GM19238 (cell line): ENCODE measurements at regions not wholly inside any gene's neighbourhood (a gene's known extent, or its start where the extent isn't known, plus 50 kb on each side); places are given as distances from the start of the nearest gene placed in this dataset.

ENCODE experiments used
- DNase-seq: peaks from one replicate; pipeline ENCODE4 v3.0.0; 2011; ENCODE audit warnings: low spot score; ENCODE audit not compliant: insufficient read length

GRCh38 chr5:74100268-74100665 is 474.3 kb downstream of the ARHGEF28 start:
- no peak for DNase-seq

- DNase-seq: no peak
Observed at GRCh38 chr5:74099538-74100267, 473.7 kb downstream of the ARHGEF28 start.

GRCh38 chr5:74098941-74099340 is 472.9 kb downstream of the ARHGEF28 start:
- DNase-seq: no peak

GRCh38 chr5:74098456-74098855 is 472.5 kb downstream of the ARHGEF28 start:
- DNase-seq: no peak

- DNase-seq: no peak
Observed at GRCh38 chr5:74096325-74096724, 470.3 kb downstream of the ARHGEF28 start.

GRCh38 chr5:74095871-74096270 is 469.9 kb downstream of the ARHGEF28 start:
- no peak for DNase-seq

GRCh38 chr5:74094782-74095108 is 468.7 kb downstream of the ARHGEF28 start:
- DNase-seq: no peak

- no peak for DNase-seq
Observed at GRCh38 chr5:74094096-74094781, 468.2 kb downstream of the ARHGEF28 start.

- DNase-seq: no peak
Observed at GRCh38 chr5:74093561-74093960, 467.6 kb downstream of the ARHGEF28 start.

GRCh38 chr5:74092766-74093165 is 466.8 kb downstream of the ARHGEF28 start:
- DNase-seq: no peak

GRCh38 chr5:74085782-74086181 is 459.8 kb downstream of the ARHGEF28 start:
- no peak for DNase-seq

- DNase-seq: no peak
Observed at GRCh38 chr5:74085186-74085585, 459.2 kb downstream of the ARHGEF28 start.

GRCh38 chr5:74083096-74083791 is 457.2 kb downstream of the ARHGEF28 start:
- DNase-seq: no peak

- DNase-seq: no peak
Observed at GRCh38 chr5:74082512-74083055, 456.6 kb downstream of the ARHGEF28 start.

- DNase-seq: no peak
Observed at GRCh38 chr5:74081126-74081525, 455.1 kb downstream of the ARHGEF28 start.

- no peak for DNase-seq
Observed at GRCh38 chr5:74079971-74080556, 454.1 kb downstream of the ARHGEF28 start.

GRCh38 chr5:74075501-74076484 is 449.8 kb downstream of the ARHGEF28 start:
- no peak for DNase-seq

GRCh38 chr5:74074111-74074510 is 448.1 kb downstream of the ARHGEF28 start:
- no peak for DNase-seq

- no peak for DNase-seq
Observed at GRCh38 chr5:74073257-74073656, 447.3 kb downstream of the ARHGEF28 start.

GRCh38 chr5:74072646-74073045 is 446.6 kb downstream of the ARHGEF28 start:
- no peak for DNase-seq

- DNase-seq: no peak
Observed at GRCh38 chr5:74070766-74071165, 444.8 kb downstream of the ARHGEF28 start.
